Natural killer cell (primary cell): ENCODE measurements at regions not wholly inside any gene's neighbourhood (a gene's known extent, or its start where the extent isn't known, plus 50 kb on each side); places are given as distances from the start of the nearest gene placed in this dataset.

ENCODE experiments used
- ATAC-seq, 3 donors: fragments of 150-1000 bp in 2 of 3; fragments of 200-7000 bp in 1 of 3; cut with Tn5 transposase; 1 replicate in 1 of 3; 2 replicates in 2 of 3; pipeline ENCODE4 v1.10.0; 2021; ENCODE audit warnings: mild to moderate bottlenecking in 2 of 3, moderate library complexity in 2 of 3
- DNase-seq, 2 donors: peaks; one replicate each; pipeline versions ENCODE4 v3.0.0 to v3.0.0-alpha.2; 2013 to 2021; ENCODE audit warnings: mixed read lengths in 1 of 2
- H3K27ac ChIP-seq: one replicate; pipeline ENCODE4 v1.5.1; 2013; ENCODE audit warnings: mild to moderate bottlenecking, low read length
- H3K27me3 ChIP-seq: one replicate; pipeline ENCODE4 v1.6.1; 2013; ENCODE audit warnings: low read length; ENCODE audit not compliant: control insufficient read depth, insufficient read depth
- H3K36me3 ChIP-seq: one replicate; pipeline ENCODE4 v1.6.1; 2013; ENCODE audit warnings: low read length; ENCODE audit not compliant: control insufficient read depth, insufficient read depth
- H3K4me1 ChIP-seq: one replicate; pipeline ENCODE4 v1.6.1; 2013; ENCODE audit warnings: low read length; ENCODE audit not compliant: control insufficient read depth, insufficient read depth
- H3K4me3 ChIP-seq: one replicate; pipeline ENCODE4 v1.5.1; 2013; ENCODE audit warnings: low read length
- H3K9me3 ChIP-seq: one replicate; pipeline ENCODE4 v1.6.1; 2013; ENCODE audit warnings: low read length; ENCODE audit not compliant: control insufficient read depth, insufficient read depth
- H3K27ac Mint-ChIP-seq, 2 donors: one replicate each; pipeline ENCODE4 v1.8.0; 2022; ENCODE audit warnings: mild to moderate bottlenecking in 2 of 2, mixed read lengths in 2 of 2, moderate library complexity in 1 of 2
- H3K27me3 Mint-ChIP-seq, 2 donors: one replicate each; pipeline ENCODE4 v1.8.0; 2022; ENCODE audit warnings: low read depth in 2 of 2, mixed read lengths in 2 of 2
- H3K36me3 Mint-ChIP-seq: one replicate; pipeline ENCODE4 v1.8.0; 2022; ENCODE audit warnings: mixed read lengths
- H3K4me1 Mint-ChIP-seq, 2 donors: one replicate each; pipeline ENCODE4 v1.8.0; 2022; ENCODE audit warnings: mixed read lengths in 2 of 2
- H3K4me3 Mint-ChIP-seq: one replicate; pipeline ENCODE4 v1.8.0; 2022; ENCODE audit warnings: mild to moderate bottlenecking, moderate library complexity, mixed read lengths
- H3K9me3 Mint-ChIP-seq, 2 donors: one replicate each; pipeline ENCODE4 v1.8.0; 2022; ENCODE audit warnings: mixed read lengths in 2 of 2
- CTCF ChIP-seq: fragments of 200-600 bp; IDR thresholded peaks from one replicate; pipeline ENCODE4 v1.8.0; 2022; ENCODE audit warnings: antibody characterized with exemption
- WGBS: methylation state at CpG from one replicate; pipeline ENCODE4 v1.1.7; 2013; ENCODE audit warnings: missing lambda C conversion rate; ENCODE audit not compliant: insufficient coverage; 5-methylcytosine and 5-hydroxymethylcytosine counted together
- intact Hi-C: fragments of 100-400 bp; cut with micrococcal nuclease; formaldehyde crosslinking; loops from one replicate; pipeline ENCODE4 v1.14.2; 2022

- Mint-ChIP-seq H3K36me3 (peaks cover 15% of the 10 kb centered on the region), H3K4me3 (no peak overlapping the region), H3K9me3 (peaks cover 3 to 10% of the 10 kb centered on the region in 2 donors), H3K4me1 (no peaks in the 10 kb centered on the region), H3K27ac (no peak overlapping the region), H3K27me3 (peaks cover 2 to 17% of the 10 kb centered on the region in 2 donors)
- intact Hi-C loops, result no loop called here
- DNase-seq, result no peak
- ATAC-seq, result no peak
- no peak overlapping the region for H3K27ac ChIP-seq
- H3K36me3 ChIP-seq, result no peaks in the 10 kb centered on the region
- 98% methylated on average over 2 of the region's 2 CpGs for WGBS
- no peak overlapping the region for H3K4me3 ChIP-seq
- H3K4me1 ChIP-seq, result no peaks in the 10 kb centered on the region
- no peaks in the 10 kb centered on the region for H3K27me3 ChIP-seq
- no peak for TF ChIP-seq CTCF
- H3K9me3 ChIP-seq, result peaks cover 2% of the 10 kb centered on the region
Measured at GRCh38 chr4:22573198-22573597, 57.3 kb upstream of the ADGRA3 start.

GRCh38 chr4:22573641-22574040 lies 57.8 kb upstream of the ADGRA3 start:
- Mint-ChIP-seq H3K4me3 (no peak overlapping the region), H3K4me1 (no peaks in the 10 kb centered on the region), H3K27ac (no peak overlapping the region), H3K27me3 (peaks cover 2 to 17% of the 10 kb centered on the region in 2 donors), H3K9me3 (peaks cover 3 to 10% of the 10 kb centered on the region in 2 donors), H3K36me3 (peaks cover 15% of the 10 kb centered on the region)
- WGBS, result no CpG with 5 or more reads among the region's 1 CpG
- no peak for DNase-seq
- ATAC-seq, result no peak
- H3K27ac ChIP-seq, result no peak overlapping the region
- H3K4me1 ChIP-seq, result no peaks in the 10 kb centered on the region
- peaks cover 2% of the 10 kb centered on the region for H3K9me3 ChIP-seq
- intact Hi-C loops, result no loop called here
- no peak for TF ChIP-seq CTCF
- no peaks in the 10 kb centered on the region for H3K27me3 ChIP-seq
- no peak overlapping the region for H3K4me3 ChIP-seq
- no peaks in the 10 kb centered on the region for H3K36me3 ChIP-seq

DNA sequence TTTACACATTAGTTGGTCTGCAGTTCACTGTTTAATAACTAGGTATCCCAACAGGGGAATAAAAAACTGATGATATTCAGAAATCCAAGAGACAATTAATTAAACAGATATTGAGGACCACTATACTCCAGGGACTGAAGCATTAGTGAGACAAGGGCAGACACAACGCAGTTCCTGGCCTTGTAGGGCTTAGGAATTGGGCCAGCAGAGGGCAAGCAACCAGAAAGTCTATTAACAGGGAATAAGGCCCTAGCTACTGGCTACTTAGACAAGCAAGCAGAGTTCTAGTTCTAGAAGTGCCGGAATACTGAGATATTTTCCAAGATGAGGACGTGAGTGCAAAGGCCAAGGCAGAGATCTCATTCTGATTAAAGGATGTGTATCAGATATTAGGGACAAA lies 58.6 kb upstream of the ADGRA3 start:
- Mint-ChIP-seq H3K4me1 (no peaks in the 10 kb centered on the region), H3K27me3 (peaks cover 2 to 17% of the 10 kb centered on the region in 2 donors), H3K36me3 (peaks cover 11% of the 10 kb centered on the region), H3K9me3 (peaks cover 3 to 8% of the 10 kb centered on the region in 2 donors), H3K4me3 (no peak overlapping the region), H3K27ac (no peak overlapping the region)
- Histone ChIP-seq H3K4me3 (no peak overlapping the region), H3K27ac (no peak overlapping the region), H3K9me3 (peaks cover 2% of the 10 kb centered on the region), H3K36me3 (no peaks in the 10 kb centered on the region), H3K4me1 (no peaks in the 10 kb centered on the region), H3K27me3 (no peaks in the 10 kb centered on the region)
- WGBS, result 76% methylated on average over 3 of the region's 3 CpGs
- TF ChIP-seq CTCF, result no peak
- no peak for DNase-seq
- intact Hi-C loops, result no loop called here
- no peak for ATAC-seq

DNA sequence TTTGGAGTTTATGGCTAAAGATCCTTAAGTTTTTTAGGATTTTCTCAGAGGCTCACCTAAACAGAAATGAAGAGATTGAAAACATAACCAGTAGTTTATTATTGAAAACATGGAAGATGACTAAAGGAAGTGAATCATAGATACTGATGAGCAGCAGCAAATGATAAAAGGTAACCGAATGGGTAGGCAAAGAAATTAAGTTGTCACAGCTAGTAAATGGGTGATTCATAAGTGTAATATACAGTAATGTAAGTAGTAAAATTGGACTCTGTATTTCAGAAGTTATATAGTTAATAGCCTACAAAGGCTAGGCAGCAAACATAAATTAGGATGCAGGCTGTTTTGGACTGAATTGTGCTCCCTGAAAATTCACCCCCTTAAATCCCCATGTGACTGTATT lies 59.0 kb upstream of the ADGRA3 start:
- H3K27me3 ChIP-seq, result no peaks in the 10 kb centered on the region
- Mint-ChIP-seq H3K27ac (no peak overlapping the region), H3K27me3 (peaks cover 2 to 17% of the 10 kb centered on the region in 2 donors), H3K4me1 (no peaks in the 10 kb centered on the region), H3K4me3 (no peak overlapping the region), H3K36me3 (peaks cover 6% of the 10 kb centered on the region), H3K9me3 (peaks cover 3 to 6% of the 10 kb centered on the region in 2 donors)
- no peak overlapping the region for H3K27ac ChIP-seq
- no peak for TF ChIP-seq CTCF
- H3K9me3 ChIP-seq, result peaks cover 2% of the 10 kb centered on the region
- H3K4me3 ChIP-seq, result no peak overlapping the region
- H3K4me1 ChIP-seq, result no peaks in the 10 kb centered on the region
- DNase-seq (no peak), ATAC-seq (no peak)
- H3K36me3 ChIP-seq, result no peaks in the 10 kb centered on the region
- 89% methylated on average over 1 of the region's 1 CpG for WGBS
- intact Hi-C loops, result no loop called here
